Body of pancreas (tissue), 4 donors: ENCODE measurements at regions not wholly inside any gene's neighbourhood (a gene's known extent, or its start where the extent isn't known, plus 50 kb on each side); places are given as distances from the start of the nearest gene placed in this dataset.

ENCODE experiments used
- ATAC-seq: fragments of 150-250 bp; one replicate; pipeline ENCODE4 v1.9.1; 2016
- DNase-seq, 4 donors: peaks; one replicate each; pipeline ENCODE4 v3.0.0-alpha.2; 2019
- H3K27ac ChIP-seq, 4 donors: fragments of 200-600 bp; sonication (generic); 1 replicate in 3 of 4; 2 replicates in 1 of 4; pipeline versions ENCODE4 v1.5.1 to v1.6.1; 2016 to 2019; ENCODE audit warnings: mild to moderate bottlenecking in 1 of 4, mixed read lengths in 1 of 4, moderate library complexity in 1 of 4
- H3K27me3 ChIP-seq, 2 donors: fragments of 200-600 bp; sonication (generic); one replicate each; pipeline ENCODE4 v1.6.0; 2016; ENCODE audit warnings: mild to moderate bottlenecking in 1 of 2
- H3K36me3 ChIP-seq, 2 donors: fragments of 200-600 bp; sonication (generic); replicated peaks in 1 of 2; 2 replicates each; pipeline ENCODE4 v1.5.1; 2016; ENCODE audit warnings: low read depth in 2 of 2; ENCODE audit not compliant: insufficient read depth in 1 of 2
- H3K4me1 ChIP-seq: fragments of 200-600 bp; sonication (generic); one replicate; pipeline ENCODE4 v1.6.0; 2016
- H3K4me3 ChIP-seq, 2 donors: fragments of 200-600 bp; sonication (generic); 1 replicate in 1 of 2; 2 replicates in 1 of 2; pipeline ENCODE4 v1.5.1; 2016 to 2019
- H3K9me3 ChIP-seq, 3 donors: fragments of 200-600 bp; sonication (generic); 1 replicate in 2 of 3; 2 replicates in 1 of 3; pipeline ENCODE4 v1.5.1; 2016
- CTCF ChIP-seq, 7 experiments: fragments of 450-650 bp in 4 of 7; fragments of 200-600 bp in 3 of 7; sonication (generic) in 3 of 7; IDR thresholded peaks; one replicate each; pipeline ENCODE4 v1.5.1; 2016 to 2019; ENCODE audit warnings: antibody characterized with exemption in 7 of 7
- POLR2A ChIP-seq, 3 donors: fragments of 450-650 bp; IDR thresholded peaks; one replicate each; pipeline ENCODE4 v1.6.1; 2016; ENCODE audit warnings: antibody characterized with exemption in 3 of 3, mild to moderate bottlenecking in 2 of 3
- WGBS, 2 donors: methylation state at CpG; one replicate each; pipeline ENCODE4 v1.1.5; 2017; 5-methylcytosine and 5-hydroxymethylcytosine counted together
- intact Hi-C: fragments of 100-400 bp; cut with DNase I; formaldehyde crosslinking; loops from one replicate; pipeline ENCODE4 v1.15.1; 2023

GRCh38 chr14:85338895-85339294 is 191.0 kb upstream of the FLRT2 start:
- intact Hi-C loops: no loop called here
- no peak overlapping the region for H3K4me3 ChIP-seq
- no peaks in the 10 kb centered on the region for H3K27me3 ChIP-seq
- no peaks in the 10 kb centered on the region for H3K4me1 ChIP-seq
- H3K9me3 ChIP-seq: no peaks in the 10 kb centered on the region
- TF ChIP-seq POLR2A (IDR thresholded peaks at IDR 0.05) (no peak), CTCF (IDR thresholded peaks at IDR 0.05) (no peak)
- ATAC-seq (no peak), DNase-seq (no peak)
- no peak overlapping the region for H3K27ac ChIP-seq
- no peaks in the 10 kb centered on the region for H3K36me3 ChIP-seq
- 76 to 90% methylated on average over 2 of the region's 2 CpGs for WGBS, 2 donors

GRCh38 chr14:85342858-85343607 is 186.9 kb upstream of the FLRT2 start:
- Histone ChIP-seq H3K27me3 (no peaks in the 10 kb centered on the region), H3K9me3 (no peaks in the 10 kb centered on the region), H3K4me3 (no peak overlapping the region), H3K36me3 (no peaks in the 10 kb centered on the region), H3K4me1 (no peaks in the 10 kb centered on the region), H3K27ac (no peak overlapping the region)
- no peak for ATAC-seq
- TF ChIP-seq POLR2A (IDR thresholded peaks at IDR 0.05) (no peak), CTCF (IDR thresholded peaks at IDR 0.05) (no peak)
- DNase-seq: no peak
- intact Hi-C loops: no loop called here
- WGBS, 2 donors: 55 to 71% methylated on average over 3 of the region's 3 CpGs

GRCh38 chr14:85344171-85344570 is 185.8 kb upstream of the FLRT2 start:
- H3K4me1 ChIP-seq: no peaks in the 10 kb centered on the region
- ATAC-seq: no peak
- H3K27ac ChIP-seq: no peak overlapping the region
- DNase-seq: no peak
- H3K9me3 ChIP-seq: no peaks in the 10 kb centered on the region
- no peaks in the 10 kb centered on the region for H3K27me3 ChIP-seq
- H3K36me3 ChIP-seq: no peaks in the 10 kb centered on the region
- H3K4me3 ChIP-seq: no peak overlapping the region
- WGBS, 2 donors: 65 to 82% methylated on average over 5 of the region's 5 CpGs
- intact Hi-C loops: no loop called here
- no peak for TF ChIP-seq CTCF (IDR thresholded peaks at IDR 0.05)
- no peak for TF ChIP-seq POLR2A (IDR thresholded peaks at IDR 0.05)

GRCh38 chr14:85344847-85345570 is 184.9 kb upstream of the FLRT2 start:
- 83 to 90% methylated on average over 6 of the region's 6 CpGs for WGBS, 2 donors
- Histone ChIP-seq H3K27ac (no peak overlapping the region), H3K36me3 (no peaks in the 10 kb centered on the region), H3K27me3 (no peaks in the 10 kb centered on the region), H3K4me3 (no peak overlapping the region), H3K4me1 (peaks cover 3% of the 10 kb centered on the region), H3K9me3 (no peaks in the 10 kb centered on the region)
- no peak for ATAC-seq
- DNase-seq: no peak
- intact Hi-C loops: no loop called here
- TF ChIP-seq POLR2A (IDR thresholded peaks at IDR 0.05) (no peak), CTCF (IDR thresholded peaks at IDR 0.05) (no peak)
